Trophoblast cell (in vitro differentiated cells and primary cell): ENCODE measurements at regions not wholly inside any gene's neighbourhood (a gene's known extent, or its start where the extent isn't known, plus 50 kb on each side); places are given as distances from the start of the nearest gene placed in this dataset.

ENCODE experiments used
- DNase-seq, 2 donors: peaks; one replicate each; pipeline ENCODE4 v3.0.0-alpha.2; 2016
- H2AFZ ChIP-seq: 2 replicates; pipeline ENCODE4 v1.6.1; 2013; ENCODE audit warnings: low read length, moderate library complexity, mild to moderate bottlenecking; ENCODE audit not compliant: insufficient read depth, poor library complexity
- H2AK5ac ChIP-seq: 2 replicates; pipeline ENCODE4 v1.6.1; 2013; ENCODE audit warnings: mild to moderate bottlenecking, low read length
- H2BK120ac ChIP-seq: 2 replicates; pipeline ENCODE4 v1.6.1; 2013; ENCODE audit warnings: low read length, mild to moderate bottlenecking, moderate library complexity; ENCODE audit not compliant: insufficient read depth, poor library complexity
- H2BK12ac ChIP-seq: 2 replicates; pipeline ENCODE4 v1.6.1; 2013; ENCODE audit warnings: mild to moderate bottlenecking, low read length, moderate library complexity
- H2BK5ac ChIP-seq: 2 replicates; pipeline ENCODE4 v1.6.1; 2013; ENCODE audit warnings: low read length, low read depth, moderate library complexity, mild to moderate bottlenecking; ENCODE audit not compliant: poor library complexity
- H3K14ac ChIP-seq: 2 replicates; pipeline ENCODE4 v1.6.1; 2013; ENCODE audit warnings: mild to moderate bottlenecking, low read length
- H3K18ac ChIP-seq: 2 replicates; pipeline ENCODE4 v1.6.1; 2013; ENCODE audit warnings: mild to moderate bottlenecking, low read length
- H3K23ac ChIP-seq: 2 replicates; pipeline ENCODE4 v1.6.1; 2013; ENCODE audit warnings: low read length
- H3K27ac ChIP-seq: 2 replicates; pipeline ENCODE4 v1.5.1; 2013; ENCODE audit warnings: low read depth, mild to moderate bottlenecking, inconsistent platforms, low read length, moderate library complexity
- H3K27me3 ChIP-seq: 2 replicates; pipeline ENCODE4 v1.6.1; 2013; ENCODE audit warnings: inconsistent platforms, mild to moderate bottlenecking, low read length, moderate library complexity; ENCODE audit not compliant: insufficient read depth
- H3K36me3 ChIP-seq, 2 experiments: 1 replicate in 1 of 2; 2 replicates in 1 of 2; pipeline ENCODE4 v1.6.1; 2013; ENCODE audit warnings: low read length in 2 of 2, mild to moderate bottlenecking in 2 of 2, moderate library complexity in 1 of 2; ENCODE audit not compliant: insufficient read depth in 2 of 2, control insufficient read depth in 1 of 2
- H3K4ac ChIP-seq: 2 replicates; pipeline ENCODE4 v1.6.1; 2013; ENCODE audit warnings: low read depth, mild to moderate bottlenecking, low read length, moderate library complexity
- H3K4me1 ChIP-seq, 2 experiments: 1 replicate in 1 of 2; 2 replicates in 1 of 2; pipeline ENCODE4 v1.6.1; 2013; ENCODE audit warnings: low read length in 2 of 2, mild to moderate bottlenecking in 2 of 2, moderate library complexity in 1 of 2; ENCODE audit not compliant: insufficient read depth in 2 of 2, control insufficient read depth in 1 of 2
- H3K4me2 ChIP-seq: 2 replicates; pipeline ENCODE4 v1.6.1; 2013; ENCODE audit warnings: inconsistent platforms, mild to moderate bottlenecking, low read length, moderate library complexity
- H3K4me3 ChIP-seq: 2 replicates; pipeline ENCODE4 v1.5.1; 2013; ENCODE audit warnings: mild to moderate bottlenecking, low read depth, low read length, inconsistent platforms
- H3K79me1 ChIP-seq: one replicate; pipeline ENCODE4 v1.6.1; 2013; ENCODE audit warnings: low read length
- H3K79me2 ChIP-seq: 2 replicates; pipeline ENCODE4 v1.6.1; 2013; ENCODE audit warnings: low read length, mild to moderate bottlenecking; ENCODE audit not compliant: control insufficient read depth, insufficient read depth, poor library complexity
- H3K9ac ChIP-seq: 2 replicates; pipeline ENCODE4 v1.6.1; 2013; ENCODE audit warnings: mild to moderate bottlenecking, low read length
- H3K9me3 ChIP-seq: 2 replicates; pipeline ENCODE4 v1.6.1; 2013; ENCODE audit warnings: low read depth, mild to moderate bottlenecking, control low read depth, inconsistent platforms, low read length; ENCODE audit not compliant: insufficient read depth
- H4K12ac ChIP-seq: 2 replicates; pipeline ENCODE4 v1.6.1; 2013; ENCODE audit warnings: low read depth, mild to moderate bottlenecking, low read length, moderate library complexity
- H4K8ac ChIP-seq: 2 replicates; pipeline ENCODE4 v1.6.1; 2013; ENCODE audit warnings: low read depth, mild to moderate bottlenecking, low read length, moderate library complexity
- H4K91ac ChIP-seq: one replicate; pipeline ENCODE4 v1.6.1; 2013; ENCODE audit warnings: low read depth, mild to moderate bottlenecking, low read length, moderate library complexity
- WGBS: extraction: QIAGEN DNeasy Blood & Tissue Kit; methylation state at CpG from one replicate; pipeline ENCODE4 v1.1.7; 2013; ENCODE audit warnings: missing lambda C conversion rate; ENCODE audit not compliant: insufficient read length, insufficient coverage; ENCODE audit errors: extremely low coverage; 5-methylcytosine and 5-hydroxymethylcytosine counted together

- H3K4ac ChIP-seq, result no peak overlapping the region
- peak overlapping the region; percentile 59 for H2BK120ac ChIP-seq
- no peak overlapping the region for H3K4me2 ChIP-seq
- H2AFZ ChIP-seq, result no peak overlapping the region
- no peak overlapping the region for H3K27ac ChIP-seq
- peak overlapping the region; percentile 42 for H2AK5ac ChIP-seq
- H4K12ac ChIP-seq, result no peak overlapping the region
- peaks cover 15 to 18% of the 10 kb centered on the region in 2 experiments for H3K4me1 ChIP-seq
- peak overlapping the region; percentile 3 for H3K18ac ChIP-seq
- WGBS, result no CpG with 5 or more reads among the region's 9 CpGs
- no peaks in the 10 kb centered on the region for H3K27me3 ChIP-seq
- no peak overlapping the region for H4K8ac ChIP-seq
- no peak overlapping the region for H3K4me3 ChIP-seq
- peak overlapping the region; percentile 38 for H3K14ac ChIP-seq
- H2BK5ac ChIP-seq, result no peak overlapping the region
- H4K91ac ChIP-seq, result peak overlapping the region; percentile 87
- H2BK12ac ChIP-seq, result peak overlapping the region; percentile 96
- peaks cover 3% of the 10 kb centered on the region for H3K79me2 ChIP-seq
- H3K36me3 ChIP-seq, result no peaks in the 10 kb centered on the region
- H3K9me3 ChIP-seq, result no peaks in the 10 kb centered on the region
- peaks cover 23% of the 10 kb centered on the region for H3K79me1 ChIP-seq
- no peak overlapping the region for H3K23ac ChIP-seq
- no peak overlapping the region for H3K9ac ChIP-seq
- no peak for DNase-seq
Observed at GRCh38 chr5:174572591-174572990, 151.8 kb upstream of the MSX2 start.

- Histone ChIP-seq H3K79me2 (peaks cover 3% of the 10 kb centered on the region), H3K9me3 (no peaks in the 10 kb centered on the region), H3K27me3 (no peaks in the 10 kb centered on the region), H2AK5ac (peak overlapping the region; percentile 42), H3K4ac (no peak overlapping the region), H3K4me2 (no peak overlapping the region), H2BK5ac (peak overlapping the region; percentile 51), H3K36me3 (no peaks in the 10 kb centered on the region), H3K79me1 (peaks cover 23% of the 10 kb centered on the region), H3K14ac (peak overlapping the region; percentile 38), H3K27ac (no peak overlapping the region), H2BK120ac (peak overlapping the region; percentile 59), H3K18ac (no peak overlapping the region), H2AFZ (no peak overlapping the region), H3K23ac (no peak overlapping the region), H2BK12ac (peak overlapping the region; percentile 96), H4K91ac (peak overlapping the region; percentile 87), H3K4me1 (peaks cover 15 to 18% of the 10 kb centered on the region in 2 experiments), H3K4me3 (no peak overlapping the region), H3K9ac (no peak overlapping the region), H4K12ac (no peak overlapping the region), H4K8ac (peak overlapping the region; percentile 72)
- WGBS, result no CpG with 5 or more reads among the region's 14 CpGs
- DNase-seq, result no peak
Observed at GRCh38 chr5:174573221-174573994, 151.0 kb upstream of the MSX2 start.

- no peak overlapping the region for H2BK5ac ChIP-seq
- no CpG with 5 or more reads among the region's 2 CpGs for WGBS
- no peaks in the 10 kb centered on the region for H3K9me3 ChIP-seq
- no peak overlapping the region for H4K91ac ChIP-seq
- H3K36me3 ChIP-seq, result no peaks in the 10 kb centered on the region
- DNase-seq, result no peak
- no peak overlapping the region for H2AFZ ChIP-seq
- H3K79me2 ChIP-seq, result peaks cover 3% of the 10 kb centered on the region
- H3K27ac ChIP-seq, result no peak overlapping the region
- H3K23ac ChIP-seq, result no peak overlapping the region
- H3K4me2 ChIP-seq, result no peak overlapping the region
- H2AK5ac ChIP-seq, result no peak overlapping the region
- no peak overlapping the region for H3K18ac ChIP-seq
- peaks cover 23% of the 10 kb centered on the region for H3K79me1 ChIP-seq
- no peak overlapping the region for H3K9ac ChIP-seq
- H2BK120ac ChIP-seq, result no peak overlapping the region
- H4K12ac ChIP-seq, result no peak overlapping the region
- H3K14ac ChIP-seq, result no peak overlapping the region
- peaks cover 15 to 18% of the 10 kb centered on the region in 2 experiments for H3K4me1 ChIP-seq
- H4K8ac ChIP-seq, result no peak overlapping the region
- no peak overlapping the region for H3K4me3 ChIP-seq
- peak overlapping the region; percentile 53 for H2BK12ac ChIP-seq
- H3K27me3 ChIP-seq, result no peaks in the 10 kb centered on the region
- H3K4ac ChIP-seq, result no peak overlapping the region
Observed at GRCh38 chr5:174575043-174575442, 149.3 kb upstream of the MSX2 start.

GRCh38 chr5:174576042-174576441 is 148.3 kb upstream of the MSX2 start:
- H3K9ac ChIP-seq, result no peak overlapping the region
- H2AK5ac ChIP-seq, result no peak overlapping the region
- H4K91ac ChIP-seq, result no peak overlapping the region
- no peak overlapping the region for H3K27ac ChIP-seq
- H3K4me1 ChIP-seq, result peaks cover 11 to 12% of the 10 kb centered on the region in 2 experiments
- no peak overlapping the region for H4K12ac ChIP-seq
- H2BK5ac ChIP-seq, result no peak overlapping the region
- no peak overlapping the region for H3K18ac ChIP-seq
- no peak overlapping the region for H3K4me2 ChIP-seq
- DNase-seq, result no peak
- peak overlapping the region; percentile 36 for H2BK12ac ChIP-seq
- H3K79me2 ChIP-seq, result peaks cover 2% of the 10 kb centered on the region
- no peak overlapping the region for H3K23ac ChIP-seq
- no CpG with 5 or more reads among the region's 6 CpGs for WGBS
- H4K8ac ChIP-seq, result no peak overlapping the region
- H3K4me3 ChIP-seq, result no peak overlapping the region
- no peaks in the 10 kb centered on the region for H3K27me3 ChIP-seq
- H2BK120ac ChIP-seq, result no peak overlapping the region
- no peaks in the 10 kb centered on the region for H3K36me3 ChIP-seq
- H3K4ac ChIP-seq, result no peak overlapping the region
- H2AFZ ChIP-seq, result no peak overlapping the region
- H3K79me1 ChIP-seq, result peaks cover 20% of the 10 kb centered on the region
- no peak overlapping the region for H3K14ac ChIP-seq
- no peaks in the 10 kb centered on the region for H3K9me3 ChIP-seq
